WTC11 (cell line): ENCODE measurements at regions not wholly inside any gene's neighbourhood (a gene's known extent, or its start where the extent isn't known, plus 50 kb on each side); places are given as distances from the start of the nearest gene placed in this dataset.

Experiments
- ATF1 ChIP-seq: sonication (generic); formaldehyde crosslinking; IDR thresholded peaks from 2 replicates; pipeline ENCODE4 v1.8.1; 2023; ENCODE audit warnings: mild to moderate bottlenecking, moderate library complexity, missing genetic modification reagents
- ATF3 ChIP-seq: sonication (generic); formaldehyde crosslinking; conservative IDR thresholded peaks from 2 replicates; pipeline ENCODE4 v1.8.1; 2022; ENCODE audit warnings: mild to moderate bottlenecking, missing genetic modification reagents
- HMGXB4 ChIP-seq: sonication (generic); formaldehyde crosslinking; IDR thresholded peaks from 2 replicates; pipeline ENCODE4 v1.8.1; 2023; ENCODE audit warnings: mild to moderate bottlenecking, moderate library complexity, missing genetic modification reagents
- IRF2 ChIP-seq: sonication (generic); formaldehyde crosslinking; IDR thresholded peaks from 2 replicates; pipeline ENCODE4 v1.8.0; 2022; ENCODE audit warnings: low read depth, missing genetic modification reagents, borderline replicate concordance
- PREB ChIP-seq: sonication (generic); formaldehyde crosslinking; IDR thresholded peaks from 2 replicates; pipeline ENCODE4 v1.8.1; 2022; ENCODE audit warnings: mild to moderate bottlenecking, missing genetic modification reagents, moderate library complexity, borderline replicate concordance
- PRRX2 ChIP-seq: fragments of 250-450 bp; sonication (Bioruptor Pico); IDR thresholded peaks from 2 replicates; pipeline ENCODE4 v1.8.0; 2021; ENCODE audit warnings: mild to moderate bottlenecking
- SMAD4 ChIP-seq: sonication (generic); formaldehyde crosslinking; IDR thresholded peaks from 2 replicates; pipeline ENCODE4 v1.8.0; 2022; ENCODE audit warnings: mild to moderate bottlenecking, missing genetic modification reagents
- SP1 ChIP-seq: sonication (generic); formaldehyde crosslinking; conservative IDR thresholded peaks from 2 replicates; pipeline ENCODE4 v1.8.1; 2022; ENCODE audit warnings: missing genetic modification reagents
- STAT6 ChIP-seq: sonication (generic); formaldehyde crosslinking; conservative IDR thresholded peaks from 2 replicates; pipeline ENCODE4 v1.8.1; 2023; ENCODE audit warnings: mild to moderate bottlenecking, low read depth, missing genetic modification reagents, moderate library complexity
- USF2 ChIP-seq: sonication (generic); formaldehyde crosslinking; IDR thresholded peaks from 2 replicates; pipeline ENCODE4 v1.8.1; 2023; ENCODE audit warnings: mild to moderate bottlenecking, missing genetic modification reagents, moderate library complexity
- ZBTB43 ChIP-seq: sonication (generic); formaldehyde crosslinking; IDR thresholded peaks from 2 replicates; pipeline ENCODE4 v1.8.1; 2023; ENCODE audit warnings: mild to moderate bottlenecking, missing genetic modification reagents
- TF ChIP-seq, protein P1 (sequence below): fragments of 200-600 bp; IDR thresholded peaks from 2 replicates; pipeline ENCODE4 v1.8.0; 2022; ENCODE audit warnings: antibody characterized with exemption

DNA sequence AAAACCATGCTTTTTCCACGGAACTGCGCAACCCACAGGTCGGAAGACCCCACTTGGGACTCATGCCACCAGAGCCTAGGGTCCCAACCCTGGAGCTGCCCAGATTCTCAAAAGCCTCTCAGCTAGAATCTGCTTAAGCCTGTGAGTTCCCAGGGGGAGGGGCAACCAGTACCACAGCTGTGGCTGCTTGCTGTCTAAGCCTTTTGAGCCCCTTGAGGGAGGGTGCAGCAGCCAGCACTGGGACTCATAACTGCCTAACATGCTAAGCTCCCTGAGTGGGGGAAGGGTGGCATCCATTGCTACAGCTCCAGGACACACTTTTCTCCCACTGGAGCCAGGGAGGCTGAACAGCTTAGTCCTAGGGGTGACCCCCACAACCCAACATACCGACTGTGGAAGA, 485.6 kb upstream of the GRM3 start:
- TF ChIP-seq, protein P1, sequence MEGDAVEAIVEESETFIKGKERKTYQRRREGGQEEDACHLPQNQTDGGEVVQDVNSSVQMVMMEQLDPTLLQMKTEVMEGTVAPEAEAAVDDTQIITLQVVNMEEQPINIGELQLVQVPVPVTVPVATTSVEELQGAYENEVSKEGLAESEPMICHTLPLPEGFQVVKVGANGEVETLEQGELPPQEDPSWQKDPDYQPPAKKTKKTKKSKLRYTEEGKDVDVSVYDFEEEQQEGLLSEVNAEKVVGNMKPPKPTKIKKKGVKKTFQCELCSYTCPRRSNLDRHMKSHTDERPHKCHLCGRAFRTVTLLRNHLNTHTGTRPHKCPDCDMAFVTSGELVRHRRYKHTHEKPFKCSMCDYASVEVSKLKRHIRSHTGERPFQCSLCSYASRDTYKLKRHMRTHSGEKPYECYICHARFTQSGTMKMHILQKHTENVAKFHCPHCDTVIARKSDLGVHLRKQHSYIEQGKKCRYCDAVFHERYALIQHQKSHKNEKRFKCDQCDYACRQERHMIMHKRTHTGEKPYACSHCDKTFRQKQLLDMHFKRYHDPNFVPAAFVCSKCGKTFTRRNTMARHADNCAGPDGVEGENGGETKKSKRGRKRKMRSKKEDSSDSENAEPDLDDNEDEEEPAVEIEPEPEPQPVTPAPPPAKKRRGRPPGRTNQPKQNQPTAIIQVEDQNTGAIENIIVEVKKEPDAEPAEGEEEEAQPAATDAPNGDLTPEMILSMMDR = no peak
- TF ChIP-seq SMAD4 (no peak), SP1 (CRISPR knock-in tag) (no peak), IRF2 (CRISPR knock-in tag) (no peak), STAT6 (CRISPR knock-in tag) (no peak), HMGXB4 (no peak), USF2 (CRISPR knock-in tag) (no peak), PRRX2 (CRISPR knock-in tag) (no peak), ATF3 (CRISPR knock-in tag) (no peak), ATF1 (CRISPR knock-in tag) (no peak), ZBTB43 (CRISPR knock-in tag) (no peak), PREB (CRISPR knock-in tag) (no peak)
